ENCODE measurements at regions not wholly inside any gene's neighbourhood (a gene's known extent, or its start where the extent isn't known, plus 50 kb on each side); places are given as distances from the start of the nearest gene placed in this dataset.

GRCh38 chr9:94031380-94031779, 52.9 kb upstream of the PTPDC1 start:
- TF ChIP-seq, protein P1, sequence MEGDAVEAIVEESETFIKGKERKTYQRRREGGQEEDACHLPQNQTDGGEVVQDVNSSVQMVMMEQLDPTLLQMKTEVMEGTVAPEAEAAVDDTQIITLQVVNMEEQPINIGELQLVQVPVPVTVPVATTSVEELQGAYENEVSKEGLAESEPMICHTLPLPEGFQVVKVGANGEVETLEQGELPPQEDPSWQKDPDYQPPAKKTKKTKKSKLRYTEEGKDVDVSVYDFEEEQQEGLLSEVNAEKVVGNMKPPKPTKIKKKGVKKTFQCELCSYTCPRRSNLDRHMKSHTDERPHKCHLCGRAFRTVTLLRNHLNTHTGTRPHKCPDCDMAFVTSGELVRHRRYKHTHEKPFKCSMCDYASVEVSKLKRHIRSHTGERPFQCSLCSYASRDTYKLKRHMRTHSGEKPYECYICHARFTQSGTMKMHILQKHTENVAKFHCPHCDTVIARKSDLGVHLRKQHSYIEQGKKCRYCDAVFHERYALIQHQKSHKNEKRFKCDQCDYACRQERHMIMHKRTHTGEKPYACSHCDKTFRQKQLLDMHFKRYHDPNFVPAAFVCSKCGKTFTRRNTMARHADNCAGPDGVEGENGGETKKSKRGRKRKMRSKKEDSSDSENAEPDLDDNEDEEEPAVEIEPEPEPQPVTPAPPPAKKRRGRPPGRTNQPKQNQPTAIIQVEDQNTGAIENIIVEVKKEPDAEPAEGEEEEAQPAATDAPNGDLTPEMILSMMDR (IDR thresholded peaks at IDR 0.05 in 8 of 11, conservative IDR thresholded peaks at IDR 0.05 in 3 of 11): no peak
- no peak for TF ChIP-seq POLR2A (IDR thresholded peaks at IDR 0.05)
- no peak for TF ChIP-seq POLR2AphosphoS5 (IDR thresholded peaks at IDR 0.05)
